ENCODE measurements at regions not wholly inside any gene's neighbourhood (a gene's known extent, or its start where the extent isn't known, plus 50 kb on each side); places are given as distances from the start of the nearest gene placed in this dataset.

DNA sequence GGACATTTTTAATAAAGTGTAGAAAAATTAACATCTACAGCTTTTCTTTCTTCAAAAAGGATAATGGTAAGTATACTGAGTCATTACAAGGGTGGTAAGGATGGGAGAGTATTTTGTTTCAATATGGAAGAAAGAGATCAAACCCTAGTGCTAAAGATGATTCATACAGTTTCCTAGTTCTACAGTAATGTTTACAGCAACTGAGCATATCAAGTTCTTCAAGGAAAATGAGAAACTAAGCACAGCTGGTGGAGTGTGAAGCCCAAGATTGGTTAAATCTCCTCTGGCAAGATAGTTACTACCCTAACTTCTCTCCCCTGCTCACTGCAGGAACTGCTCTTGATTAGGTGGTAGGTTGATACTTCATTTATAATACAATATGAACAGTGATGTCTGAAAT lies 467.5 kb downstream of the XIRP2 start:
- CTCF ChIA-PET: no interaction called here
- no peak overlapping the region for H3K27ac ChIP-seq (ENCODE audit: low read length)
- no peak for ATAC-seq (replicated peaks in 1 of 4)

GRCh38 chr2:167353605-167354280 lies 465.5 kb downstream of the XIRP2 start:
- ChIA-PET POLR2A (no interaction called here), CTCF (interaction anchor here in 1 of 2 donors (0.6 kb wide), 1 partner anchor 940 kb away, joined by 3 read pairs; no protein-coding TSS in a partner anchor)
- ATAC-seq (replicated peaks in 1 of 4): no peak

More for the DNA sequence above, 467.5 kb downstream of the XIRP2 start:
- Histone ChIP-seq H3K27me3 (replicated peaks in 1 of 2; ENCODE audit: control insufficient read depth in 2 of 2, extremely low read depth in 1 of 2, insufficient read depth in 2 of 2, low read length in 1 of 2) (no peaks in the 10 kb centered on the region), H3K4me1 (ENCODE audit: control insufficient read depth in 1 of 2, extremely low read depth in 1 of 2, insufficient read depth in 2 of 2, low read length in 2 of 2) (no peaks in the 10 kb centered on the region), H3K9me3 (no peaks in the 10 kb centered on the region), H3K4me3 (ENCODE audit: control insufficient read depth in 1 of 2, extremely low read depth in 1 of 2, low read length in 1 of 2) (no peak overlapping the region), H3K36me3 (ENCODE audit: control insufficient read depth in 2 of 2, extremely low read depth in 1 of 2, insufficient read depth in 1 of 2, low read length in 1 of 2) (no peaks in the 10 kb centered on the region)
- Mint-ChIP-seq H3K27me3 (no peaks in the 10 kb centered on the region), H3K27ac (no peak overlapping the region), H3K9me3 (peaks cover 0 to 6% (median 2%) of the 10 kb centered on the region in 3 donors), H3K4me3 (no peak overlapping the region), H3K4me1 (no peaks in the 10 kb centered on the region), H3K36me3 (no peaks in the 10 kb centered on the region)
- DNase-seq: no peak
- POLR2A ChIA-PET: no interaction called here

GRCh38 chr2:167345559-167345958 lies 457.3 kb downstream of the XIRP2 start:
- no peaks in the 10 kb centered on the region for H3K36me3 ChIP-seq (ENCODE audit: control insufficient read depth in 2 of 2, extremely low read depth in 1 of 2, insufficient read depth in 1 of 2, low read length in 1 of 2)
- WGBS (ENCODE audit: insufficient coverage): no CpG with 5 or more reads among the region's 2 CpGs
- H3K4me3 ChIP-seq (ENCODE audit: control insufficient read depth in 1 of 2, extremely low read depth in 1 of 2, low read length in 1 of 2): no peak overlapping the region
- H3K27me3 ChIP-seq (replicated peaks in 1 of 2; ENCODE audit: control insufficient read depth in 2 of 2, extremely low read depth in 1 of 2, insufficient read depth in 2 of 2, low read length in 1 of 2): no peaks in the 10 kb centered on the region
- Mint-ChIP-seq H3K36me3 (no peaks in the 10 kb centered on the region), H3K4me3 (no peak overlapping the region), H3K27ac (no peak overlapping the region), H3K27me3 (peaks cover 0 to 4% of the 10 kb centered on the region in 2 donors), H3K4me1 (no peaks in the 10 kb centered on the region), H3K9me3 (no peaks in the 10 kb centered on the region)
- H3K4me1 ChIP-seq (ENCODE audit: control insufficient read depth in 1 of 2, extremely low read depth in 1 of 2, insufficient read depth in 2 of 2, low read length in 2 of 2): no peaks in the 10 kb centered on the region
- POLR2A ChIA-PET: no interaction called here
- H3K27ac ChIP-seq (ENCODE audit: low read length): no peak overlapping the region
- ATAC-seq (replicated peaks in 1 of 4) (no peak), DNase-seq (no peak)
- CTCF ChIA-PET: no interaction called here
- no peaks in the 10 kb centered on the region for H3K9me3 ChIP-seq

More at GRCh38 chr2:167353605-167354280, 465.5 kb downstream of the XIRP2 start:
- H3K27me3 ChIP-seq (replicated peaks in 1 of 2; ENCODE audit: control insufficient read depth in 2 of 2, extremely low read depth in 1 of 2, insufficient read depth in 2 of 2, low read length in 1 of 2): no peaks in the 10 kb centered on the region
- H3K4me1 ChIP-seq (ENCODE audit: control insufficient read depth in 1 of 2, extremely low read depth in 1 of 2, insufficient read depth in 2 of 2, low read length in 2 of 2): no peaks in the 10 kb centered on the region
- no peaks in the 10 kb centered on the region for H3K27me3 Mint-ChIP-seq
- no peak overlapping the region for H3K4me3 Mint-ChIP-seq
- WGBS (ENCODE audit: insufficient coverage): no CpG with 5 or more reads among the region's 1 CpG
- no peaks in the 10 kb centered on the region for H3K4me1 Mint-ChIP-seq
- H3K27ac Mint-ChIP-seq: no peak overlapping the region
- no peaks in the 10 kb centered on the region for H3K9me3 ChIP-seq
- DNase-seq: no peak
- H3K9me3 Mint-ChIP-seq: peaks cover 0 to 6% (median 2%) of the 10 kb centered on the region in 3 donors
- H3K36me3 ChIP-seq (ENCODE audit: control insufficient read depth in 2 of 2, extremely low read depth in 1 of 2, insufficient read depth in 1 of 2, low read length in 1 of 2): no peaks in the 10 kb centered on the region
- H3K36me3 Mint-ChIP-seq: no peaks in the 10 kb centered on the region
- H3K4me3 ChIP-seq (ENCODE audit: control insufficient read depth in 1 of 2, extremely low read depth in 1 of 2, low read length in 1 of 2): no peak overlapping the region
- H3K27ac ChIP-seq (ENCODE audit: low read length): no peak overlapping the region

DNA sequence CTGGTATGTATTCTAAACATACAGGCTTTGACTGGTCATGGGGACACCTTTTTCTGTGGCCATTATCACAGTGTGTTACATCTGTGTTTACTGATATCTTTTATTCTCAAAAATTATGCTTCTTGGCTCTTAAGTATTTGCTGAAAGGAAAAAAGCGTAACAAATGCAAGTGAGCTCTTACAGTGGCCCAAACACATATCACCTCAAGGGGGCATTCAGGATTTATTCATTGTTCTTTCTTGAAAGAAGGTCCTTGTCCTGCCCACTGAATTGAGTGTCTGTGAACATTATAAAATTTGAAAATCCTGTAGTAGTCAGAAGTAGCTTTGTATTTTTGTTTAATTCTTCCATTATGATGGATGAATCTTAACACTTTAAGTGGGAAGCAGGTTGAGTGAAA lies 454.5 kb downstream of the XIRP2 start:
- ChIA-PET CTCF (interaction anchor here in 1 of 2 donors (0.6 kb wide), 1 partner anchor 11 kb away, joined by 3 read pairs; no protein-coding TSS in a partner anchor), POLR2A (no interaction called here)
- no peaks in the 10 kb centered on the region for H3K9me3 Mint-ChIP-seq
- no peak overlapping the region for H3K27ac Mint-ChIP-seq
- Histone ChIP-seq H3K36me3 (ENCODE audit: control insufficient read depth in 2 of 2, extremely low read depth in 1 of 2, insufficient read depth in 1 of 2, low read length in 1 of 2) (no peaks in the 10 kb centered on the region), H3K9me3 (no peaks in the 10 kb centered on the region), H3K27me3 (replicated peaks in 1 of 2; ENCODE audit: control insufficient read depth in 2 of 2, extremely low read depth in 1 of 2, insufficient read depth in 2 of 2, low read length in 1 of 2) (no peaks in the 10 kb centered on the region), H3K27ac (ENCODE audit: low read length) (no peak overlapping the region), H3K4me3 (ENCODE audit: control insufficient read depth in 1 of 2, extremely low read depth in 1 of 2, low read length in 1 of 2) (no peak overlapping the region), H3K4me1 (ENCODE audit: control insufficient read depth in 1 of 2, extremely low read depth in 1 of 2, insufficient read depth in 2 of 2, low read length in 2 of 2) (no peaks in the 10 kb centered on the region)
- H3K4me3 Mint-ChIP-seq: no peak overlapping the region
- DNase-seq (no peak), ATAC-seq (replicated peaks in 1 of 4) (no peak)
- WGBS (ENCODE audit: insufficient coverage): no CpG with 5 or more reads among the region's 1 CpG
- H3K4me1 Mint-ChIP-seq: no peaks in the 10 kb centered on the region
- H3K27me3 Mint-ChIP-seq: peaks cover 0 to 4% of the 10 kb centered on the region in 2 donors
- no peaks in the 10 kb centered on the region for H3K36me3 Mint-ChIP-seq

DNA sequence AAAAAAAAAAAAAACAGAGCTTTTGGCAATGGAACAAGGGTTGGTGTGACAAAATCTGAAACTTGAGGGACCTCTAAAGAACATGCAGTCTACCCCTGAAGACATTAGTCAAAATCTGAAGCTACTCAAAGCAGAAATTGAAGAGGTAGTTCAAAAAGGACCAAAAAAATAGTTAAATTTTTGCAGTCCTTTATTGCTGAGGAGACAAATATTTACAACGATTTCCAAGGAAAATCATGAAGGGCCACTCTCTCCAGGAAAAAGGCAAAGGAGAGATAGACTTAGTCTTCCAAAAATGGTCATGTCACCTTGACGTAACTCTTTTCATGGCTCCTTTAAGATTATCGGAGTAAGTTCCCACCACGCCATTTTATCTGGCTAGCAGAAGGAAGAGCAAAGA lies 452.0 kb downstream of the XIRP2 start:
- DNase-seq (no peak), ATAC-seq (replicated peaks in 1 of 4) (no peak)
- POLR2A ChIA-PET: interaction anchor here in 1 of 2 donors (0.6 kb wide), 1 partner anchor 41 kb away, joined by 4 read pairs; no protein-coding TSS in a partner anchor
- no peaks in the 10 kb centered on the region for H3K9me3 Mint-ChIP-seq
- Histone ChIP-seq H3K27ac (ENCODE audit: low read length) (no peak overlapping the region), H3K9me3 (no peaks in the 10 kb centered on the region), H3K36me3 (ENCODE audit: control insufficient read depth in 2 of 2, extremely low read depth in 1 of 2, insufficient read depth in 1 of 2, low read length in 1 of 2) (no peaks in the 10 kb centered on the region), H3K4me3 (ENCODE audit: control insufficient read depth in 1 of 2, extremely low read depth in 1 of 2, low read length in 1 of 2) (no peak overlapping the region), H3K4me1 (ENCODE audit: control insufficient read depth in 1 of 2, extremely low read depth in 1 of 2, insufficient read depth in 2 of 2, low read length in 2 of 2) (no peaks in the 10 kb centered on the region), H3K27me3 (replicated peaks in 1 of 2; ENCODE audit: control insufficient read depth in 2 of 2, extremely low read depth in 1 of 2, insufficient read depth in 2 of 2, low read length in 1 of 2) (no peaks in the 10 kb centered on the region)
- WGBS (ENCODE audit: insufficient coverage): 56% methylated on average over 1 of the region's 4 CpGs
- H3K27ac Mint-ChIP-seq: no peak overlapping the region
- H3K27me3 Mint-ChIP-seq: peaks cover 0 to 11% of the 10 kb centered on the region in 2 donors
- H3K4me1 Mint-ChIP-seq: no peaks in the 10 kb centered on the region
- no peak overlapping the region for H3K4me3 Mint-ChIP-seq
- H3K36me3 Mint-ChIP-seq: no peaks in the 10 kb centered on the region
- CTCF ChIA-PET: no interaction called here

GRCh38 chr2:167336213-167336612 lies 447.9 kb downstream of the XIRP2 start:
- no peak overlapping the region for H3K4me3 Mint-ChIP-seq
- H3K4me3 ChIP-seq (ENCODE audit: control insufficient read depth in 1 of 2, extremely low read depth in 1 of 2, low read length in 1 of 2): no peak overlapping the region
- H3K36me3 ChIP-seq (ENCODE audit: control insufficient read depth in 2 of 2, extremely low read depth in 1 of 2, insufficient read depth in 1 of 2, low read length in 1 of 2): no peaks in the 10 kb centered on the region
- peaks cover 0 to 15% of the 10 kb centered on the region in 2 donors for H3K27me3 Mint-ChIP-seq
- ATAC-seq (replicated peaks in 1 of 4) (no peak), DNase-seq (no peak)
- CTCF ChIA-PET: no interaction called here
- no peaks in the 10 kb centered on the region for H3K9me3 Mint-ChIP-seq
- H3K4me1 Mint-ChIP-seq: no peaks in the 10 kb centered on the region
- no peak overlapping the region for H3K27ac Mint-ChIP-seq
- no peaks in the 10 kb centered on the region for H3K4me1 ChIP-seq (ENCODE audit: control insufficient read depth in 1 of 2, extremely low read depth in 1 of 2, insufficient read depth in 2 of 2, low read length in 2 of 2)
- peaks cover 0 to 6% of the 10 kb centered on the region in 2 experiments for H3K27me3 ChIP-seq (replicated peaks in 1 of 2; ENCODE audit: control insufficient read depth in 2 of 2, extremely low read depth in 1 of 2, insufficient read depth in 2 of 2, low read length in 1 of 2)
- no peak overlapping the region for H3K27ac ChIP-seq (ENCODE audit: low read length)
- POLR2A ChIA-PET: no interaction called here
- H3K36me3 Mint-ChIP-seq: no peaks in the 10 kb centered on the region
- no peaks in the 10 kb centered on the region for H3K9me3 ChIP-seq
- WGBS (ENCODE audit: insufficient coverage): no CpG with 5 or more reads among the region's 2 CpGs

Measured in T-cell (primary cell).